MM.1S (cell line): ENCODE measurements at regions not wholly inside any gene's neighbourhood (a gene's known extent, or its start where the extent isn't known, plus 50 kb on each side); places are given as distances from the start of the nearest gene placed in this dataset.

ENCODE experiments used
- DNase-seq: peaks from one replicate; pipeline ENCODE4 v3.0.0-alpha.2; 2015
- H2AFZ ChIP-seq: fragments of 300-600 bp; sonication (generic); 2 replicates; pipeline ENCODE4 v1.6.0; 2016; ENCODE audit warnings: antibody characterized with exemption, low read length
- H3F3A ChIP-seq: fragments of 300-600 bp; sonication (generic); 2 replicates; pipeline ENCODE4 v1.6.1; 2016; ENCODE audit warnings: mild to moderate bottlenecking, antibody characterized with exemption, low read length, moderate library complexity, mixed read lengths; ENCODE audit not compliant: insufficient read depth
- H3K27ac ChIP-seq: fragments of 300-600 bp; sonication (generic); 2 replicates; pipeline ENCODE4 v1.5.1; 2016; ENCODE audit warnings: mild to moderate bottlenecking, low read length
- H3K27me3 ChIP-seq: fragments of 300-600 bp; sonication (generic); replicated peaks from 2 replicates; pipeline ENCODE4 v1.6.0; 2016; ENCODE audit warnings: low read length; ENCODE audit not compliant: insufficient read depth
- H3K36me3 ChIP-seq: fragments of 300-600 bp; sonication (generic); replicated peaks from 2 replicates; pipeline ENCODE4 v1.6.1; 2016; ENCODE audit warnings: mild to moderate bottlenecking, low read length, mixed read lengths; ENCODE audit not compliant: insufficient read depth
- H3K4me1 ChIP-seq: fragments of 300-600 bp; sonication (generic); 2 replicates; pipeline ENCODE4 v1.6.1; 2016; ENCODE audit warnings: low read length, mixed read lengths
- H3K4me2 ChIP-seq: fragments of 300-600 bp; sonication (generic); 2 replicates; pipeline ENCODE4 v1.6.0; 2016; ENCODE audit warnings: low read depth, low read length
- H3K4me3 ChIP-seq: fragments of 300-600 bp; sonication (generic); 2 replicates; pipeline ENCODE4 v1.5.1; 2016; ENCODE audit warnings: low read length, mixed read lengths
- H3K79me2 ChIP-seq: fragments of 300-600 bp; sonication (generic); 2 replicates; pipeline ENCODE4 v1.6.1; 2016; ENCODE audit warnings: mixed run types, low read length, mixed read lengths
- H3K9ac ChIP-seq: fragments of 300-600 bp; sonication (generic); 2 replicates; pipeline ENCODE4 v1.6.1; 2016; ENCODE audit warnings: low read length, mixed read lengths
- H3K9me2 ChIP-seq: fragments of 300-600 bp; sonication (generic); replicated peaks from 2 replicates; pipeline ENCODE4 v1.6.1; 2016; ENCODE audit warnings: mild to moderate bottlenecking, low read length, mixed read lengths; ENCODE audit not compliant: insufficient read depth
- H3K9me3 ChIP-seq: fragments of 300-600 bp; sonication (generic); replicated peaks from 2 replicates; pipeline ENCODE4 v1.6.1; 2016; ENCODE audit warnings: mild to moderate bottlenecking, low read length, mixed read lengths; ENCODE audit not compliant: insufficient read depth
- H4K20me1 ChIP-seq: fragments of 300-600 bp; sonication (generic); 2 replicates; pipeline ENCODE4 v1.6.1; 2016; ENCODE audit warnings: mild to moderate bottlenecking, low read length, moderate library complexity, mixed read lengths; ENCODE audit not compliant: insufficient read depth
- EZH2 ChIP-seq: fragments of 300-600 bp; sonication (generic); optimal IDR thresholded peaks from 2 replicates; pipeline ENCODE3; 2017; ENCODE audit warnings: low read depth, mild to moderate bottlenecking, antibody characterized with exemption, low read length, mixed read lengths
- EZH2phosphoT487 ChIP-seq: fragments of 300-600 bp; sonication (generic); IDR thresholded peaks from 2 replicates; pipeline ENCODE4 v1.6.1; 2018; ENCODE audit warnings: antibody characterized with exemption, low read length
- TF ChIP-seq, protein P1 (sequence below): fragments of 300-600 bp; sonication (generic); IDR thresholded peaks from 2 replicates; pipeline ENCODE4 v1.5.1; 2016; ENCODE audit warnings: antibody characterized with exemption, low read length, mixed read lengths

DNA sequence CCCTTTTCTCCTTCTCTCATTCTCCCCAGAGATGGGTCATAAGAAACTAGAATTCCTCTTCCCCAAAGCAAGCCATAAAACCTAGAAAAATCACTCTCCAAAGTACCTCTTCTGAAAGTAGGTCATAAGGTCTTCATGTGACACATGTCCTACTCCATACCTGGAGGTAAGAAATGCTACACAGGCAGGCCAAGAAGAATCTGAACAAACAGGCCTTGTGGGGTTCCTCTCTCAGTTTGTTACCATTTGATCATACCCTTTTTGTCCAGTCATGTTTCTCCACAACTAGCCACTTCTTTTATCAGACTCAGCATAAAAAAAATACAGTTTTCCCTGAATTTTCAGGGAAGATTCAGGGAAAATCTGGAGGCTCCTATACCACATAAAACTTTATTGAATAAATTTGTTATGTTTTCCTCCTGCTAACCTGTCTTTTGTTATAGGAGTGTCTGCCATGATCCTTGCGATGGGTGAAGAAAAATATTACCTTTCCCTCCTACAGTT lies 134.4 kb upstream of the LMO4 start:
- Histone ChIP-seq H3K4me1 (peaks cover 7% of the 10 kb centered on the region; the same call in 1 of the 2 replicates), H3K9me2 (no peaks in the 10 kb centered on the region), H3K36me3 (no peaks in the 10 kb centered on the region), H4K20me1 (no peaks in the 10 kb centered on the region), H3F3A (0 out of 2 replicates have a peak, but pooled peaks cover 5% of the 10 kb centered on the region), H3K9me3 (no peaks in the 10 kb centered on the region), H3K4me3 (no peak overlapping the region), H3K4me2 (peak overlapping the region; percentile 11), H3K79me2 (no peaks in the 10 kb centered on the region), H3K27me3 (no peaks in the 10 kb centered on the region), H2AFZ (peak overlapping the region; percentile 9), H3K9ac (no peak overlapping the region), H3K27ac (peak overlapping the region; percentile 19; the same call in 1 of the 2 replicates)
- TF ChIP-seq, protein P1, sequence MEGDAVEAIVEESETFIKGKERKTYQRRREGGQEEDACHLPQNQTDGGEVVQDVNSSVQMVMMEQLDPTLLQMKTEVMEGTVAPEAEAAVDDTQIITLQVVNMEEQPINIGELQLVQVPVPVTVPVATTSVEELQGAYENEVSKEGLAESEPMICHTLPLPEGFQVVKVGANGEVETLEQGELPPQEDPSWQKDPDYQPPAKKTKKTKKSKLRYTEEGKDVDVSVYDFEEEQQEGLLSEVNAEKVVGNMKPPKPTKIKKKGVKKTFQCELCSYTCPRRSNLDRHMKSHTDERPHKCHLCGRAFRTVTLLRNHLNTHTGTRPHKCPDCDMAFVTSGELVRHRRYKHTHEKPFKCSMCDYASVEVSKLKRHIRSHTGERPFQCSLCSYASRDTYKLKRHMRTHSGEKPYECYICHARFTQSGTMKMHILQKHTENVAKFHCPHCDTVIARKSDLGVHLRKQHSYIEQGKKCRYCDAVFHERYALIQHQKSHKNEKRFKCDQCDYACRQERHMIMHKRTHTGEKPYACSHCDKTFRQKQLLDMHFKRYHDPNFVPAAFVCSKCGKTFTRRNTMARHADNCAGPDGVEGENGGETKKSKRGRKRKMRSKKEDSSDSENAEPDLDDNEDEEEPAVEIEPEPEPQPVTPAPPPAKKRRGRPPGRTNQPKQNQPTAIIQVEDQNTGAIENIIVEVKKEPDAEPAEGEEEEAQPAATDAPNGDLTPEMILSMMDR: no peak
- TF ChIP-seq EZH2 (no peak), EZH2phosphoT487 (no peak)
- DNase-seq: peak; percentile 40

DNA sequence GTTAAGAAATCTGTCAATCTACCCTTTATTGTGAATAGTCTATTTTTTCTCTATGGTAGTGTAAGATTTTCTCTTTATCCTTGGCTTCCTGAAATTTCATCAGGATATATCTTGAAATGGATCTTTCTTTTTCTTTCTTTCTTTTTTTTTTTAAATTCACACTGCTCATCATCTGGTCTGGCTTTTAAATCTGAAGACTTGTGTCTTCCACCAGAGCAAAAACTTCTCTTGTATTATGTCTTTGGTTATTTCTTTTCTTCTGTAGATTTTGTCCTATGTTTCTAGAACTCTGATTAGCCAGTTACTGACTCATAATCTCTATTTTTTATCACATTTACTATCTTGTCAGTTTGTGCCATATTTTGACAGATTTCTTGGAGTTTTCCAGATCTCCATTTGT lies 133.8 kb upstream of the LMO4 start:
- H3K4me2 ChIP-seq: no peak overlapping the region

GRCh38 chr1:87196110-87196827 lies 132.4 kb upstream of the LMO4 start:
- Histone ChIP-seq H4K20me1 (no peaks in the 10 kb centered on the region), H2AFZ (no peak overlapping the region), H3K79me2 (no peaks in the 10 kb centered on the region)

More for the DNA sequence above, 133.8 kb upstream of the LMO4 start:
- Histone ChIP-seq H3K9me3 (no peaks in the 10 kb centered on the region), H4K20me1 (no peaks in the 10 kb centered on the region), H3F3A (0 out of 2 replicates have a peak, but pooled peaks cover 5% of the 10 kb centered on the region), H3K79me2 (no peaks in the 10 kb centered on the region), H3K4me1 (peaks cover 11% of the 10 kb centered on the region; the same call in 1 of the 2 replicates), H3K27ac (no peak overlapping the region), H3K36me3 (no peaks in the 10 kb centered on the region), H3K9ac (no peak overlapping the region), H3K27me3 (no peaks in the 10 kb centered on the region), H3K4me3 (no peak overlapping the region), H3K9me2 (no peaks in the 10 kb centered on the region), H2AFZ (no peak overlapping the region)
- DNase-seq: no peak
- TF ChIP-seq, protein P1: no peak
- TF ChIP-seq EZH2phosphoT487: no peak
- no peak for TF ChIP-seq EZH2

More at GRCh38 chr1:87196110-87196827, 132.4 kb upstream of the LMO4 start:
- TF ChIP-seq EZH2phosphoT487 (no peak), EZH2 (no peak)
- TF ChIP-seq, protein P1: no peak
- Histone ChIP-seq H3K36me3 (no peaks in the 10 kb centered on the region), H3K4me3 (no peak overlapping the region), H3K27me3 (no peaks in the 10 kb centered on the region), H3F3A (0 out of 2 replicates have a peak, but pooled peaks cover 5% of the 10 kb centered on the region), H3K27ac (no peak overlapping the region), H3K4me1 (peaks cover 11% of the 10 kb centered on the region; the same call in 1 of the 2 replicates), H3K4me2 (no peak overlapping the region), H3K9me2 (no peaks in the 10 kb centered on the region), H3K9me3 (no peaks in the 10 kb centered on the region), H3K9ac (no peak overlapping the region)
- no peak for DNase-seq
